Medulla oblongata (tissue), 1 donor: ENCODE measurements at regions not wholly inside any gene's neighbourhood (a gene's known extent, or its start where the extent isn't known, plus 50 kb on each side); places are given as distances from the start of the nearest gene placed in this dataset.

Source experiments
- DNase-seq: peaks from one replicate; pipeline ENCODE4 v3.0.0-alpha.2; 2015; ENCODE audit errors: extremely low spot score

DNA sequence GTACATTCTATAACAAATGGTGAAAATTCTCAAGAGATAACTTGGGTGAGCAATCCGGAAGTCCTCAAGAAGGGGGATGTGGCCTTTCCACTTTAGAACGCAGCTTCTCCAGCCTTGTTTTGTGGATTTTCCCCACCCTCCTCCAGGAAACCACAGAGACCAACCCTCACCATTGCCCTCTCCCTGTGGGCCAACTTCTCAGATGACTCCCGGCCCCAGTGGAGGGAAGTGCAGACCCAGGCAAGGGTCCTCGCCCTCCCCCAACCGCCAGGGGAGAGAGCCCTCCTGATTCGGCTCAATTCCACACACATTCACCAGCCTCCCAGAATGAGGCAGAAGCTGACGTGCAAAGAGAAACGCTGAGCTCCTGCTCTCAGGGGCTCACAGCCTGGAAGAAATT, 277.2 kb downstream of the EIPR1 start:
- no peak for DNase-seq

DNA sequence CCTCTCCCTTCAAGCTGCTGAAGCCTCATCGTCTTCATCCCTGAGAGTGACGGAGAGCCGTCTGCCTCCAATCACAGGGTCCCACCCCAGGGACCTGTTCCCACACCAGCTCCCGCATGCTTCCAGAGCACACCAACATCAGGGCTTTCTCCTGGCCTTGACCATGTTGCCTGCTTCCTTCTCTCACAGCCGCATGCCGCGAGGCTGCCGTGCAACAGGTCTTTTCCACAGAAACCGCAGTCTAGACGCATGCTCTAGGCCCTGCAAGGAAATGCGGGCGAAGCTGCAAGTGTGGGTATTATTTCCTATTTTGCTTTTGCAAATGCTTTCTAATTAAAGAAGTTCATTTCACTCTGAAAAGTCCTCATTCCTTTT, 277.8 kb downstream of the EIPR1 start:
- no peak for DNase-seq

DNA sequence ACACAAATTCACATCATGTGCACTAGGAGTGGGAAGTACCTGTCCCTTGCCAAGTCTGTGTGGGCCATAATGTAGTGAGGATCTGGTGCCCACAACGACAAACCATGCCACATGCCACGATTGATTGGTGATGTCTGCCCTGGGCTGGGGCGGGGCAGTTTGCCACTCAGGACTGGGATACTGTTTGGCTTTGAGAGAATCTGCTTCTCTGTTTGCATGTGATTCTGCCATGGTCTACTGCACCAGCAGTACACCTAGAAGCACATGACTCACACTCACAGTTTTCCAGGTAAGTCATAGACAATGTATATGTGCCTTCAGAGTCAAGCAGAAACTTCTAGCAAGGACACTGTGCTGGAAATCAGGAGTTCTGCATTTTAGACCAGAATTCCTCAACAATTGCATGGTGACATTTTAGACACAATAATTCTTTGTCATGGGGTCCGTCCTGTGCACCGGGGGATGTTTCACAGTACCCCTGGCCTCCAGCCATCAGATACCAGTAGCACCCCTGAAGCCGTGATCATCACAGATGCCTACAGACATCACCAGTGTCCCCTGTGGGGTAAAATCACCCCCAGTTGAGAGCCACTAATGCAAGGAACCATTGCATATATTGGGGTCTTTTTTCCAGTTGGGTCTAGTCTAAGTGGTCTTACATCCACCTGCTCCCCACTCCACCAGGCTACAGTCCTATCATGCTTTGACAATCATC, 278.3 kb downstream of the EIPR1 start:
- no peak for DNase-seq

DNA sequence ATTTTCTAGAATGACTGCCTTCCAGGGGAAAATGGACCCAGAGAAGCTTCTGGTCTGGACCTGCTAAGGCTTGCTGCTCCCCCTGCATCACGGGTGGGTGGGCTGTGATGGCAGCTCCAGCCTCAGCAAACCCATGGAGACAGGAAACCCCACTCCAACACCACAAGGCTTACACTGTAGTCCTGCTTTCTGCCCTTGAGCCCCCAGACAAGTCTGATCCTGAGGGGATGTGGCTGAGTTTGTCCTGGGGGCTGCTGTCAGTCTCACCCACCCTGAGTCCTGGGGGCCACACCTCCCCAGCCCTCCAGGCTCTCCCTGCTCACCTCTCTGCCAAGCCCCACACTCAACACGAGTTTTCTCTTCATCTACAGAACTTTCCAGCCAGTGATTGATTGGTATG, 279.4 kb downstream of the EIPR1 start:
- no peak for DNase-seq

DNA sequence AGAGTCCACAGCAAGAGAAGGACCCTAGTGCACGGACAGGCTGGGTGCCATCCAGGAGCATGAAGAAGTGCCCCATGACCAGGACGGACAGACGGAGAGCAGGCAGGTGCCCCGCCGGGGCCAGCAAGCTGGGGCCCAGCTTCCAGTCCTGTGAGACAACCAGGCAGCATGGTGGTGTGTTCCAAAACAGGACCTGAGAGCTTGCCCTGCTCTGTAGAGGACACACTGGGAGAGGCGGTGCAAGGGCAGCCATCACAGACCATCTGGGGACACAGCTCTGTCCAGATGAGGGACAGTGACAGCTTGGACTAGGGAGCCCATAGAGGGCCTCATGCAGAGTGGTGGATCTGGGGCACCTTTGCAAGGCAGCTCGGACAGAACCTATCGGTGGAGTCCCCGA, 279.8 kb downstream of the EIPR1 start:
- no peak for DNase-seq

DNA sequence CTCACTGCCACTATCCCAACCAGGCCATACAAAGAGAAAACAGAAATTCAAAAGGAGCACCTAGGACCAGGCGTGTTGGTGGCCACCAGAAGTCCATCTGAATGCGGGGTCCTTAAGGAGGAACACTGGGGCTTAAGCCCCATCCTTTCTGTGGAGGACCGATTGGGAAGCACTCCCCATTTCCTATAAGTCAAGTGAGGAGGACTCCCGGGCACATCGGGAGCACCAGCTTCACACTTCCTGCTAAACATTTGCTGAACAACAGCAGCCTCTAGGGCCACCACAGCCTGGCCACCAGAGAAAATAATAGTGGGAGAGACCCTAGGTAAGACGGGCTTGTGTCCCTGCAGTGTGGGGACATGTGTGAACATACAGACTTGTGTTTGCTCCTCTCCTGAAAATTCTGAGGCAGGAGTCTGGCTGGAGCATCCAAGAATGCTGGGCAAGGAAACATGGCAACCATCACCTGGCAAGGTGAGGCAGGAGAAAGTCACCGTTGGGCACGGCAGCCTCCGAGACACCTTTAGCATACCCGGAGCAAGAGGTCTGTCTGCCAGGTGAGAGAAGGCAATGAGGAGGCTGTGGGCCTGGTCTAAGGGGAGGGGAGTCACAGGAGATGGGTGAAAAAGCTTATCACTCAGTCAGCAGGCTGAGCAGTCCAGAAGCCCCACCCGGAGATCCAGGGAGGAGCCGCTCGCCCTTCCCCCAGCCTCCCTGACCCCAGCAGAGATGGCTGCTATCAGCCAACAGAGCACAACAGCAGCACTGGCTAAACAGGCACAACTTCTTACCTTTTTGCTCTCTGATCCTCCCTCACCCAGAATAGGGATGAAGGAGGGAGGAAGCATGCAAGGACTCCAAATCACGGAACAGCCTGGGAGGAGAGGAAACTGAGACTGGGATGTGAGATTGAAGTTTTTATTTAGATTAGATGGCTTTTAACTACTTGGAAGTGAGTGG, 282.3 kb downstream of the EIPR1 start:
- DNase-seq = no peak

DNA sequence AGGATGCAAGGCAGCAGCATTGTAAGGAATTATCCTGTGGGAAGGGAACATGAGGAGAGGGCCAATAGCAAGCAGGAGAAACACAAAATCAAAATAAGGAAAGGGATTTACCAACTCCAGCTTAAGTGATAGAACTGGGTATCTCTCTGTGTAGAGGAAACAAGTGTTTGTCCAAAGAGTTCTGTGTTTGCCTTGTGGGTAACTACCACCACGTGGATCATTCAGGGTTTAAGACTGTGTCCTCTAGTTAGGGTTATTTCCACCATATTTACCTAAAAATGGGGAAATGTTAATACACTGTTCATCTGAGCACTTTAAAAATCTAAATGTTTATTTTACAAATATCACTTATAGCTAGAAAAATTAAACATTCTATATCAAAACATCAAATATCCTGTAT, 283.3 kb downstream of the EIPR1 start:
- no peak for DNase-seq

DNA sequence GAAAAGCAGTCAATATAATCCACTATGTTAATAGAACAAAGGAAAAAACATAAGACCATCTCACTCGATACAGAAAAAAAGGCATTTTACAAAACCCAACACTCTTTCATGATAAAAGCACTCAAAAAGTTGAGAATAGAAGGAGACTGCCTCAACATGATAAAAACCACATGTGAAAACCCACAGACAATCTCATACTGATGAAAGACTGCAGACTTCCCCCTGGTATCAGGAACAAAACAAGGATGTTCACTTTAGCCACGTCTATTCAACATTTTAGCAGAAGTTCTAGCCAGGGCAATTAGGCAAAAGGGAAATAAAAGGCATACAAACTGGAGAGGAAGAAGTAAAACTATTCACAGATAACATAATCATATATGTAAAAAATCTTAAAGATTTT, 285.9 kb downstream of the EIPR1 start:
- DNase-seq = no peak

DNA sequence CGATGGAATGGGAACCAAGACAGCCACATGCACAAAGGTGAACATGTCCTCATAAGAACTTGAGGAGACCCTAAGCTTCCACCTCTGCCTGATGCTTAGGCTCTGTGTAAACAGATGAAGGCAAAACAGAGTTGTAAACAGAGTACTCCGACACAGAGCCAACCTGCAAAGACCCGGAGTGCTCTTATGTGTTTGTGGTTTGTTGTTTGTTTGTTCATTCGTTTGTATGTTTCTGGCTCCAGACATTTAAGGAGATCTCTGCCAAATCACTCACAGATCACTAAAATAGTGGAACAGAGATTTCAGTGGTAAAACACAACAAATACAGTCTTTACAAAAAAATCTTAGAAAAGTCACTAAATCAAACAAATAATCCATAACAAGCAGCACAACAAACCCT, 294.9 kb downstream of the EIPR1 start:
- no peak for DNase-seq

DNA sequence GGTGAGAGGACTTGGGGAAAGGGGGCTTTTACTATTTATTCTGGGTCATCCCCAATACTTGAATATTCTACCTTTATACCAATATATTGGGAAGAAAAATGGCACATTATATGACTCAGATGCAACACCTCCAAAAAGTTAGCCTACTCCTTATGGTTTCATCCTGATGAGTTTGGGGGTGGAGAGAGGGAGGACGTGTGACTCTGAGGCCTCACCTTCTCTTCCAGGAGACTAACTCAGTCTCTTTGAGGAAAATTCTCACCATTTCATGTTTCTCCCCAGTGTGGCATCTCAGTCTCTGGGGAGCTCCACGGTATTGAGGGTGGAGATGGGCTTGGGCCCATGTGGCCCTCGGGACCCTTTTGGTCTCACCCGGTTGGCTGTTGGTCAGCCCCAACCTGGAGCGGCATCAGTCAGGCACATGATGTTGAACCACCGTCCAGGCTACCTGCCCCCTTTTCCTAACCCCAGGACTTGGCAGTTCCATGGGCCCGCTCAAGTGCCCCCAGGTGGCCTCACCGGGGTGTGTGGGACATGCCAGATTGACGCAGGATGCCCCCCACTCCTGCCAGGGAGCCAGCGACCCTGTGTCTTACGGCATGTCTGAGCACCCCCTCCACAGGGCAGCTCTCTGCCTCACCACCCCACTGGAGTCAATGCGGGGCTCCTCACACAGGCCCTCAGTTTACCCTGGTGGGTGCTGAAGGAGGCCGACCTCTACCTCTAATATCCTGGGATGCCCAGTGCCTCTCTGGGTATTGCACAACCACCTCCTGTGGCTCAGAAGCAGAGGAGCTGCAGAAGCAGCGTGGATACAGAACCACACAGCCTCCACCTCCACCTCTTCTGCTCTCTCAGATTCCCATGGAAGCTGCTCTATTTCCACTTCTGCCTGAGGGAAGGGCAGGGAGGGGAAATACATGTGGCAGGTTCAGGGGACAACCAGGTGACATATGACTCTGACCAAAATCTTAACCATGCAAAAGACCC, 297.4 kb downstream of the EIPR1 start:
- no peak for DNase-seq

DNA sequence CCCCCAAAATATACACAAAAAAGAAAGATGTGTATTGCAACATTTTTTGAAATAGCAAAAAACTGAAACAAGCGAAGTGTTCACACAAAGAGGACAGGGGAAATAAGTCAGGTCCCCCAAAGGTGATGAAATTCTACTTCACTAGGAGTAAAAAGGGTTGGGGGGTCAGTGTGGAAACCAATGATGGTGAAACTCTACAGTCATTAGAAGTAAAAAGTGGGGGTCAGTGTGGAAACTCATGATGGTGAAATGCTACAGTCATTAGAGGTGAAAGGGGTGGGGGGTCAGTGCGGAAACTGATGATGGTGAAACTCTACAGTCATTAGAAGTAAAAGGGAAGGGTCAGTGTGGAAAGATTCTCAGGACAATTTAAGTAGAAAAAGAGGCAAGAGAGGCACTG, 298.2 kb downstream of the EIPR1 start:
- DNase-seq = no peak

DNA sequence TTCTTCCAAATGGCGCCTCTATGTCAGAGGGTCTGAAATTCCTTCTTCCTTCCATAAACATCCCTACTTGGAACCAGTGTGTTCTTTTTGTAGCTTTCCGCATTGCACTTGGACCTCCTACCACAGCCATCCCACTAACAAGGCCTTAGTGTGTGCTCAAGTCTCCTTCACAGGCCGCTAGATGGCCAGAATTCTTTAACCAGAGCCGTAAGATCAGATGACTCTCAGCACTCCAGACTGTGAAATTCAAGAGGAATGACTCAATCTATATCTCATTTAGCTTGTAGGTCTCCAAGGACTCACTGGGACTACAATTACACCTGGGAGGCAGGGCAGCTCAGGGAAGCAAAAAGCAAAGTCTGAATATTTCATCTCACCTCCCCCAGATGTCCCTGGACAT, 298.9 kb downstream of the EIPR1 start:
- no peak for DNase-seq

DNA sequence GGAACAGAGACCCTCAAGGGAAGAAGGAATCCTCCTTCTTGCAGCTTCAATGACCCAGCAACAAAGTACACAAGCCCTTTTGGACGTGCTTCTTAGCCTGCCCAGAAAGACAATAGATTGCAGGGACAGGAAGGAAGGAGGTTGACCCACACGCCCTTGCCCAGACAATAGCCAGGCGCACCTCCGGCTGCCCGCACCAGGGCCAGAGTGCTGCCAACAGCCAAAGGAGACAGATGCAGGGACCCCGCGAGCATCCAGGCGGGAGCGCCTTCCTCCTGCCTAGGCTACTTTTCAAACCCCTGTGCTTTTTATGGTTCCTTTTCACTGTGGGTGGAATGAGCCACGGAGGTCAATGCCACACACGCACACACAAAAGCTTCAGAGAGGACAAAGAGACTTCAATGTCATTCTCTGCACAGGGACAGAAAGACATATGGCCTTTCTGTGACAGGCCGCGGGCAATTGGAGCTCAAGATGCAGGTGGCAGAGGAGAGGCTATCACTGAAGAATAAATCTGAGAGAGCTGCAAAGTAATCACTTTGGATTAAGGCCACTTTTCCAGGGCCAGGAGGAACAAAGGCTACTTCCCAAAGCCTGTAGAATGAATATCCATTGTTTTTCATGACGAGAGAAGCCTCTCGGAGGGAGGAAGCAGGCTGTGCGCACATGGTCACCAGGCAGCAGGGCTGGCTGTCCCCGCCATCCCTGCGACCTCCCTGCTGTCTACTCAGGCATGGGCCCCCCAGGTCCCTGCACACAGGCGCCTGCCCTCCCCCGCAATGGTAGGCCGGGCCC, 300.6 kb downstream of the EIPR1 start:
- DNase-seq = peak; percentile 24

DNA sequence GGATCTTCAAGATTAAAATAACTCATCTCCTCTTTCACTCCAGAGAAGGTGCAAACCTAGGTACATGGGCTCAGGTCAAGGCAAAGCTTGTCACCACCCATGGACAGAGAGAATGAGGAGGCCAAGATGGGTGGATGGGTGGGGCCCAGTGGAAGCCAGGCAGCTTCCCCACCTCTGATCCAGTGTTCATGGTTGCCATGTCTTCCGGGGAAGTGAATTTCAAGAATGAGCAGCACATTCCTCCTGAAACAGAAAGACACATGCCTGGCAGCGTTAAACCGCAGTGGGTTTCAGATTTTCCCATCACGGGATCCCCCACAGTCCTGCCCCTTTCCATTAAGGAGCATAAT, 301.7 kb downstream of the EIPR1 start:
- DNase-seq = no peak

DNA sequence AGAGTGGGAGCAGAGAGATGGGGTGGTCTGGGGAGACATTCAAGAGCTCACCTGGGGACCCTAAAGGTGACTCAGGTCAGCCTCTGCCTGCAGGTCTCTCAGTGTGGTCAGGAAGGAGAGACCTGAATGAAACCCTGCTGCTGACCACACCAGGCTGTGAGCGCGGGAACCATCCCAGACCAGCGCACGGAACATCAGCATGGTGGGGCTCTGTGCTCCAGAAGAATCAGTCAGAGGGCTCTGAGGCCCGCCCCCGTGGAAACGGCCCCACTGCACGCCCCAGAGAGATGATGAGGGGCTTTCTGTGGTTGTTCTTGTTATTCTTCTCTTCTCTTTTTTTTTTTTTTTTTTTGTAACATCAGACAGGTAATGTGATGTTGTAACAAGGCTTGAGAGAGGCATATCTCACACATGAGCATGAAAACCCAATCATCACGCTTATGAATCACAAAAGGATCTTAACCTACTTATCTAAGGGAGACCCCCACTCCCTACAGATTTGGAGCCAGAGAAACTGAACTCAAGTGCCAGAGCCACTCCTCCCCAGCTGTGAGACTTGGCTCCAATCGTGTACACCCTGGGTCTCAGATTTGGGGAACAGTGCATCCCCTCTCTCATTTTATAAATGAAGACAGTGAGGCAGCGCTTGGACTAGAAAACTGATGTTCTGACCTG, 302.2 kb downstream of the EIPR1 start:
- DNase-seq = no peak

DNA sequence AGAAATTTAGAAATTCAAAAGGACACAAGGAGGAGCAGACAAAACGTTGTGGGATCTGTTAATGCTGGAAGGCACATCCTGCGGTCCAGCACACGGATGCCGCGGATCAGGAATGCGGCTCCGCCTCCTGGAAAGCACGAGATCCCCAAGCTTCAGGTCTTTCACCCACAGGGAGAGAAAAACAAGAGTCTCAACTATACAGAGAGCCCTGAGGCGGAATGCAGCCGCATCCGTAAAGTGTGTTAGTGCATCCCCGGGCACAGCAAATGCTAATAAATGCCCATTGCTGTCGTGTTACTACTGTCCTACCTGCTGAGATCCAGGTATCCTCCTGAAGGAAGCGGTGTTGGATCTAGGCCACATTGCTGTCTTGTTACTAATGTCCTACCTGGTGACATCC, 303.9 kb downstream of the EIPR1 start:
- no peak for DNase-seq

DNA sequence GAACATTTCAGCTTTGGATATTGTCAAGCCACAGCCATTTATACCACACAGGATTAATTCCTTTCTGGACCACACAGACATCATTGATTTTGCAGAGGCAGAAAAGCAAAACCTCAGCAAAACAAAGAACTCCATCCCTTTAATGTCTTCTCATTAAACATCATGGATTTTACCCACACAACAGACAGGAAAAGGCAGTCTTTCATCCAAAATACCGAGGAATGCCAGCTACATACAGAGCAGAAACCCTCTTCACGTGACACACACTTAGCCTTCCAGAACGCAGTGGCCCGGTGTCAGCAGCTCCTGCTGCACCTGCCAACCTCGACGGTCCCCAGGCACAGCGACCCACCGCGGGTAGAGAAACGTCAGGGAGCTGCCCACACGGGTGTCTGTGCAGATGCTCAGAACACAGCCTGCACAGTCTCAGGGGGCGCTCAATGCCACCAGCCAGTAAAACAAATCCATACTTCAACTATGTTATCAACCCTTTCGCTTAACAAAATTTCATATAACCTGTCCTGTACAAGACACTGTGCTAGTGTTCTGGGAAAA, 304.5 kb downstream of the EIPR1 start:
- DNase-seq = no peak

DNA sequence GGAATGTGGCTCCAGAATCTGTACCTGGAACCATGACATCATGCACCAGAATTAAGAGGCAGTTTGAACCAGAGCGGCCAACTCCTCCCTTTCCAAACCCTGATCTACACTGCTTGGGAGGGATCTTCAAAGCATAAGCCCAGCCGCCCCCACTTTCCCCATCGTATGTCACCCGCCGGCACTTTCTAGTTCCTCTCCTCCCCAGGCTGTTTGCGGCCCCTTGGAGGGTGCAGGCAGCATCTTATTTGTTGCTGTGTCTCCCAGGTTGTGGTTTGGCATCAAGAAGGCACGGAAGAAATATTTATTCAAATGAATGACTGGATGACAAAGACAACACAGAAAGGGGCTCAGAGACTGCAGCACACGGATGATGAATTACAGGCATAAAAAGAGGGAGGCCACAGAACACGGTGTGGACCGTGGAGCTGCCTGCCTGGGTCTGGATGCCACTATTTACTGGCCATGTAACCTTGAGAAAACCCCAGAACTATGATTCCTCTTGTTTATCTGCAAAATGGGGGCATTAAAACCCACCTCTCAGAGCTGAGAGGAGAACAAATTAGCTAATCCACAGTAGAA, 305.8 kb downstream of the EIPR1 start:
- DNase-seq = no peak

DNA sequence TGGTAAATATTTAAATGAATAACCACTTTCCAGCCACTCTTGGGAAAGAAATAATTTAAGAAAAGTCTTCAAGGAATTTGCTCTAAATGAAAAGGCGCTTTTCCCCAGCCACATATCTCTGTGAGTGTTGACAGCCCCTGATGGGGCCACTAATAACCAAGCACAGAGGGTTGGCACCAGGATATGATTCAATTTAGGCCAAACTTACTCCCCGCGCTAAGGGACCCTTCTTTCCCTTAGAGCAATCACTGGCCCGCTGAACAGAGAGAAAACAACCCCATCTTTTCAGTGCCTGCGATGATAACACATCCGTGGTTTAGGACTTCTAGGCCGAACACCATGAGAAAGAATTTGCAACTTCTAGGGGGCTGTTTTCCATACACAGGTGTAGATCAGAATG, 310.8 kb downstream of the EIPR1 start:
- DNase-seq = no peak

DNA sequence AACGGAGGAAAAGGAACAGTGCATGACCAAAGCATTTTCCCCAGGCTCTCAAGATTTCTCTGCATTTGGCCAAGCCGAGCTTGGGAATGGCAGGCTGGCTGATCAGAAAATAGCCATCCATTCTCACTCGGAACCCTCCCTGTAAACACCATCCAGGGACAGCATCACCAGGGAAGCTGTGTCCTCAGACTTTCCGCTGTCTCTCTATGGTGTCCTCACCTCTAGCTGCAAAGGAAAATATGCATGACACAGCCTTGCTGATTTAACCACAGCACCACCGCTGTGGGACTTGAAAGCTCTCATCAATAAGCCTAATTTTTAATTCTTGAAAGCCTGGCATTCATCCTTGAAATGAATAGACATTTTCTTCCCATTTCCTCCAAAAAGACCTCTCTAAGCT, 311.7 kb downstream of the EIPR1 start:
- DNase-seq = no peak
